HEK293 (cell line): ENCODE measurements at regions not wholly inside any gene's neighbourhood (a gene's known extent, or its start where the extent isn't known, plus 50 kb on each side); places are given as distances from the start of the nearest gene placed in this dataset.

Experiments
- KLF7 ChIP-seq: fragments of 450-650 bp; formaldehyde crosslinking; IDR thresholded peaks from 2 replicates; pipeline ENCODE4 v1.5.1; 2016; ENCODE audit warnings: missing biosample characterization, missing genetic modification characterization, borderline replicate concordance
- YY1 ChIP-seq: fragments of 450-650 bp; formaldehyde crosslinking; IDR thresholded peaks from 2 replicates; pipeline ENCODE4 v1.5.1; 2018; ENCODE audit warnings: missing biosample characterization, missing genetic modification characterization
- YY2 ChIP-seq: fragments of 450-650 bp; formaldehyde crosslinking; IDR thresholded peaks from 2 replicates; pipeline ENCODE4 v1.5.1; 2016; ENCODE audit warnings: missing biosample characterization, missing genetic modification characterization
- ZNF138 ChIP-seq: fragments of 450-650 bp; formaldehyde crosslinking; IDR thresholded peaks from 2 replicates; pipeline ENCODE4 v1.5.1; 2016; ENCODE audit warnings: missing biosample characterization, missing genetic modification characterization, borderline replicate concordance
- ZNF18 ChIP-seq: fragments of 450-650 bp; formaldehyde crosslinking; IDR thresholded peaks from 2 replicates; pipeline ENCODE4 v1.5.1; 2016; ENCODE audit warnings: missing biosample characterization, missing genetic modification characterization
- ZNF214 ChIP-seq: fragments of 450-650 bp; formaldehyde crosslinking; IDR thresholded peaks from 2 replicates; pipeline ENCODE4 v1.5.1; 2017; ENCODE audit warnings: missing biosample characterization, mild to moderate bottlenecking, missing genetic modification characterization, borderline replicate concordance
- ZNF610 ChIP-seq: fragments of 450-650 bp; formaldehyde crosslinking; IDR thresholded peaks from 2 replicates; pipeline ENCODE4 v1.5.1; 2016; ENCODE audit warnings: missing biosample characterization, missing genetic modification characterization, borderline replicate concordance
- ZNF707 ChIP-seq: fragments of 450-650 bp; formaldehyde crosslinking; IDR thresholded peaks from 2 replicates; pipeline ENCODE4 v1.5.1; 2016; ENCODE audit warnings: missing biosample characterization, missing genetic modification characterization
- TF ChIP-seq, protein P1 (sequence below): fragments of 450-650 bp; formaldehyde crosslinking; IDR thresholded peaks from 2 replicates; pipeline ENCODE4 v1.5.1; 2016; ENCODE audit warnings: missing biosample characterization, missing genetic modification characterization

- no peak for TF ChIP-seq ZNF610 (tag by site-specific recombination)
- TF ChIP-seq ZNF18 (tag by site-specific recombination) = no peak
- TF ChIP-seq, protein P1, sequence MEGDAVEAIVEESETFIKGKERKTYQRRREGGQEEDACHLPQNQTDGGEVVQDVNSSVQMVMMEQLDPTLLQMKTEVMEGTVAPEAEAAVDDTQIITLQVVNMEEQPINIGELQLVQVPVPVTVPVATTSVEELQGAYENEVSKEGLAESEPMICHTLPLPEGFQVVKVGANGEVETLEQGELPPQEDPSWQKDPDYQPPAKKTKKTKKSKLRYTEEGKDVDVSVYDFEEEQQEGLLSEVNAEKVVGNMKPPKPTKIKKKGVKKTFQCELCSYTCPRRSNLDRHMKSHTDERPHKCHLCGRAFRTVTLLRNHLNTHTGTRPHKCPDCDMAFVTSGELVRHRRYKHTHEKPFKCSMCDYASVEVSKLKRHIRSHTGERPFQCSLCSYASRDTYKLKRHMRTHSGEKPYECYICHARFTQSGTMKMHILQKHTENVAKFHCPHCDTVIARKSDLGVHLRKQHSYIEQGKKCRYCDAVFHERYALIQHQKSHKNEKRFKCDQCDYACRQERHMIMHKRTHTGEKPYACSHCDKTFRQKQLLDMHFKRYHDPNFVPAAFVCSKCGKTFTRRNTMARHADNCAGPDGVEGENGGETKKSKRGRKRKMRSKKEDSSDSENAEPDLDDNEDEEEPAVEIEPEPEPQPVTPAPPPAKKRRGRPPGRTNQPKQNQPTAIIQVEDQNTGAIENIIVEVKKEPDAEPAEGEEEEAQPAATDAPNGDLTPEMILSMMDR (tag by site-specific recombination) = no peak
- no peak for TF ChIP-seq ZNF707 (tag by site-specific recombination)
- no peak for TF ChIP-seq YY2 (tag by site-specific recombination)
- TF ChIP-seq ZNF214 = no peak
- no peak for TF ChIP-seq YY1 (tag by site-specific recombination)
- no peak for TF ChIP-seq KLF7
- TF ChIP-seq ZNF138 (tag by site-specific recombination) = no peak
Measured at GRCh38 chr15:95912280-95912625, 418.2 kb upstream of the NR2F2 start.
